Endothelial cell of umbilical vein (primary cell): ENCODE measurements at regions not wholly inside any gene's neighbourhood (a gene's known extent, or its start where the extent isn't known, plus 50 kb on each side); places are given as distances from the start of the nearest gene placed in this dataset.

Experiments used
- BruUV-seq: library from RNA; stranded (reverse); fragments of 400-500 nt; replicated peaks from 2 replicates; lab custom pipeline; 2021; lab: Mats Ljungman, UMichigan
- CTCF ChIA-PET: fragments of 300-600, 350-600 bp; sonication (Branson Sonifier 250); formaldehyde crosslinking; loops from one replicate; lab custom pipeline; 2021; ENCODE audit warnings: antibody characterized with exemption, inconsistent platforms; lab: Charles Lee
- POLR2A ChIA-PET: fragments of 300-600, 350-600 bp; sonication (Branson Sonifier 250); formaldehyde crosslinking; loops from one replicate; lab custom pipeline; 2021; ENCODE audit warnings: antibody characterized with exemption, inconsistent platforms; lab: Charles Lee
- DNase-seq: peaks from one replicate; pipeline ENCODE4 v3.0.0-alpha.2; 2011; ENCODE audit warnings: low read depth, low spot score
- FAIRE-seq: peaks from 2 replicates; lab custom pipeline; 2011; peaks lifted over from hg19 to GRCh38; lab: Jason Lieb, UNC
- H2AFZ ChIP-seq: 2 replicates; pipeline ENCODE4 v1.6.0; 2012; ENCODE audit warnings: low read depth, low read length, control low read depth, inconsistent platforms
- H3K27ac ChIP-seq: 2 replicates; pipeline ENCODE4 v1.5.1; 2011; ENCODE audit warnings: low read depth, mild to moderate bottlenecking, control low read depth, low read length, moderate library complexity; ENCODE audit not compliant: insufficient read depth
- H3K27me3 ChIP-seq, 2 experiments: 2 replicates each; pipeline versions ENCODE4 v1.6.0 to v1.6.1; 2011; ENCODE audit warnings: low read length in 2 of 2, mixed read lengths in 1 of 2; ENCODE audit not compliant: control insufficient read depth in 2 of 2, insufficient read depth in 2 of 2
- H3K36me3 ChIP-seq, 2 experiments: 2 replicates in 1 of 2; 3 replicates in 1 of 2; pipeline ENCODE4 v1.5.1; 2011; ENCODE audit warnings: low read length in 2 of 2, mild to moderate bottlenecking in 1 of 2, moderate library complexity in 1 of 2; ENCODE audit not compliant: control insufficient read depth in 2 of 2, insufficient read depth in 2 of 2; ENCODE audit errors: extremely low read depth in 1 of 2
- H3K4me1 ChIP-seq: 3 replicates; pipeline ENCODE4 v1.5.1; 2011; ENCODE audit warnings: mild to moderate bottlenecking, low read length; ENCODE audit not compliant: control insufficient read depth, insufficient read depth; ENCODE audit errors: extremely low read depth
- H3K4me2 ChIP-seq: 2 replicates; pipeline ENCODE4 v1.6.1; 2011; ENCODE audit warnings: low read length, control low read depth, mixed read lengths; ENCODE audit not compliant: insufficient read depth
- H3K4me3 ChIP-seq, 3 experiments: fragments of 200-600 bp in 1 of 3; sonication (generic), shearing (Covaris generic) in 1 of 3; replicated peaks in 1 of 3; 2 replicates each; pipeline ENCODE4 v1.5.1; 2011 to 2016; ENCODE audit warnings: control low read depth in 3 of 3, low read length in 3 of 3, mild to moderate bottlenecking in 2 of 3, inconsistent platforms in 1 of 3, low read depth in 1 of 3, moderate library complexity in 1 of 3; ENCODE audit not compliant: insufficient read depth in 1 of 3
- H3K79me2 ChIP-seq: 2 replicates; pipeline ENCODE4 v1.6.0; 2012; ENCODE audit warnings: low read length, inconsistent platforms; ENCODE audit not compliant: control insufficient read depth, insufficient read depth
- H3K9ac ChIP-seq: replicated peaks from 2 replicates; pipeline ENCODE3; 2011; ENCODE audit warnings: low read length, control low read depth; ENCODE audit not compliant: insufficient read depth; ENCODE audit errors: extremely low read depth
- H3K9me1 ChIP-seq: replicated peaks from 3 replicates; pipeline ENCODE4 v1.6.0; 2011; ENCODE audit warnings: mild to moderate bottlenecking, low read length; ENCODE audit not compliant: control insufficient read depth, insufficient read depth; ENCODE audit errors: extremely low read depth
- H3K9me3 ChIP-seq: replicated peaks from 2 replicates; pipeline ENCODE4 v1.5.1; 2012; ENCODE audit warnings: low read length, inconsistent platforms; ENCODE audit not compliant: control insufficient read depth, insufficient read depth
- H4K20me1 ChIP-seq: replicated peaks from 2 replicates; pipeline ENCODE3; 2011; ENCODE audit warnings: mild to moderate bottlenecking, low read length; ENCODE audit not compliant: control insufficient read depth, insufficient read depth; ENCODE audit errors: extremely low read depth
- EZH2 ChIP-seq: IDR thresholded peaks from 2 replicates; pipeline ENCODE4 v1.6.1; 2012; ENCODE audit warnings: borderline replicate concordance, low read depth, mild to moderate bottlenecking, moderate library complexity, low read length, inconsistent platforms; ENCODE audit not compliant: severe bottlenecking
- FOS ChIP-seq: IDR thresholded peaks from 2 replicates; pipeline ENCODE4 v1.6.1; 2011; ENCODE audit warnings: mild to moderate bottlenecking, low read length, moderate library complexity, borderline replicate concordance; ENCODE audit not compliant: insufficient read depth
- GATA2 ChIP-seq: IDR thresholded peaks from 2 replicates; pipeline ENCODE4 v1.7.0; 2011; ENCODE audit warnings: low read depth, mild to moderate bottlenecking, moderate library complexity, mixed read lengths, low read length; ENCODE audit not compliant: insufficient read length, insufficient read depth
- MYC ChIP-seq: IDR thresholded peaks from one replicate; pipeline ENCODE4 v1.6.1; 2011; ENCODE audit warnings: mild to moderate bottlenecking, low read depth, low read length
- POLR2AphosphoS5 ChIP-seq: IDR thresholded peaks from 2 replicates; pipeline ENCODE4 v1.6.1; 2012; ENCODE audit warnings: low read depth, mild to moderate bottlenecking, control low read depth, low read length, moderate library complexity; ENCODE audit not compliant: insufficient read depth
- dilution Hi-C: fragments of 300-500 bp; cut with MboI; formaldehyde crosslinking; loops from one replicate; pipeline ENCODE4 v1.15.0; 2019; ENCODE audit warnings: low sequenced_read_pairs; ENCODE audit not compliant: extremely low pct_ligation_motif_present
- intact Hi-C: fragments of 100-400 bp; cut with micrococcal nuclease; formaldehyde crosslinking; loops from one replicate; pipeline ENCODE4 v1.10.0; 2022
- TF ChIP-seq, protein P1 (sequence below), 2 donors: IDR thresholded peaks; 1 replicate in 1 of 2; 2 replicates in 1 of 2; pipeline ENCODE4 v1.5.1; 2011; ENCODE audit warnings: low read length in 2 of 2, mild to moderate bottlenecking in 2 of 2, moderate library complexity in 2 of 2, control low read depth in 1 of 2, inconsistent platforms in 1 of 2, low read depth in 1 of 2; ENCODE audit not compliant: insufficient read depth in 1 of 2; ENCODE audit errors: extremely low read depth in 1 of 2
- TF ChIP-seq, protein P2 (sequence below): IDR thresholded peaks from 2 replicates; pipeline ENCODE4 v1.6.1; 2011; ENCODE audit not compliant: insufficient read depth, insufficient read length

DNA sequence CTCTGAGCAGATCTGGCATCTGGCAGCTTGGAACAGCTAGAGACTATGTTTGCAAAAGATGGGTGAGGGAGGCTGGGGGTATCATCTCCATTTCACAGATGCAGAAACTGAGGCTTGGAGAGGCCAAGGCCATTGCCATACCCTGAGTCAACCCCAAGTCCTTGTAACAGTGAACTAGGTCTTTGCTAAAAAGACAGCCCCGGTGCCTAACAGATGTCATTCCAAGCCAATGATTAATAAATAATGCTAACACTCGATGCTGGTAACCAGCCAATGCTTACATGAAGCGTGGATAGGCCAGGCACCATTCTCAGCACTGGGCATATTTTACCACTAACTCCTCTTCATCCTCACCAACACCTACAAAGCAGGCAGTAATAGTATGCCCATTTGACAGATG lies 164.0 kb downstream of the MN1 start:
- no TSS peak for BruUV-seq
- no peak for TF ChIP-seq FOS
- TF ChIP-seq MYC: no peak
- no peak for TF ChIP-seq EZH2
- TF ChIP-seq POLR2AphosphoS5: no peak
- TF ChIP-seq, protein P1, sequence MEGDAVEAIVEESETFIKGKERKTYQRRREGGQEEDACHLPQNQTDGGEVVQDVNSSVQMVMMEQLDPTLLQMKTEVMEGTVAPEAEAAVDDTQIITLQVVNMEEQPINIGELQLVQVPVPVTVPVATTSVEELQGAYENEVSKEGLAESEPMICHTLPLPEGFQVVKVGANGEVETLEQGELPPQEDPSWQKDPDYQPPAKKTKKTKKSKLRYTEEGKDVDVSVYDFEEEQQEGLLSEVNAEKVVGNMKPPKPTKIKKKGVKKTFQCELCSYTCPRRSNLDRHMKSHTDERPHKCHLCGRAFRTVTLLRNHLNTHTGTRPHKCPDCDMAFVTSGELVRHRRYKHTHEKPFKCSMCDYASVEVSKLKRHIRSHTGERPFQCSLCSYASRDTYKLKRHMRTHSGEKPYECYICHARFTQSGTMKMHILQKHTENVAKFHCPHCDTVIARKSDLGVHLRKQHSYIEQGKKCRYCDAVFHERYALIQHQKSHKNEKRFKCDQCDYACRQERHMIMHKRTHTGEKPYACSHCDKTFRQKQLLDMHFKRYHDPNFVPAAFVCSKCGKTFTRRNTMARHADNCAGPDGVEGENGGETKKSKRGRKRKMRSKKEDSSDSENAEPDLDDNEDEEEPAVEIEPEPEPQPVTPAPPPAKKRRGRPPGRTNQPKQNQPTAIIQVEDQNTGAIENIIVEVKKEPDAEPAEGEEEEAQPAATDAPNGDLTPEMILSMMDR (IDR thresholded peaks at IDR 0.05; ENCODE audit: extremely low read depth in 1 of 2, insufficient read depth in 1 of 2, low read depth in 1 of 2, low read length in 2 of 2): no peak
- no peak for TF ChIP-seq GATA2
- TF ChIP-seq, protein P2, sequence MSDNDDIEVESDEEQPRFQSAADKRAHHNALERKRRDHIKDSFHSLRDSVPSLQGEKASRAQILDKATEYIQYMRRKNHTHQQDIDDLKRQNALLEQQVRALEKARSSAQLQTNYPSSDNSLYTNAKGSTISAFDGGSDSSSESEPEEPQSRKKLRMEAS: no peak
- dilution Hi-C loops (no loop called here), intact Hi-C loops (no loop called here)
- ChIA-PET POLR2A (no interaction called here), CTCF (no interaction called here)
- H3K4me1 ChIP-seq: no peaks in the 10 kb centered on the region
- H3K79me2 ChIP-seq: no peaks in the 10 kb centered on the region
- DNase-seq: no peak
- no peak overlapping the region for H3K4me2 ChIP-seq
- H3K9me3 ChIP-seq: no peaks in the 10 kb centered on the region
- H3K9me1 ChIP-seq: no peaks in the 10 kb centered on the region
- peaks cover 3 to 5% of the 10 kb centered on the region in 2 experiments for H3K27me3 ChIP-seq
- no peaks in the 10 kb centered on the region for H4K20me1 ChIP-seq
- H3K27ac ChIP-seq: no peak overlapping the region
- no peaks in the 10 kb centered on the region for H3K36me3 ChIP-seq
- H3K4me3 ChIP-seq: no peak overlapping the region
- FAIRE-seq: no peak
- H2AFZ ChIP-seq: no peak overlapping the region
- H3K9ac ChIP-seq: no peak overlapping the region
